ENCODE measurements at regions not wholly inside any gene's neighbourhood (a gene's known extent, or its start where the extent isn't known, plus 50 kb on each side); places are given as distances from the start of the nearest gene placed in this dataset.

- in situ Hi-C loops (cut with HindIII; ENCODE audit: low pct_ligation_motif_present, low pct_unique_long_range_greater_than_20kb, low sequenced_read_pairs): no loop called here
- no peak for DNase-seq
These were observed 301.7 kb downstream of the KCNS3 start for GRCh38 chr2:18180031-18180610.

GRCh38 chr2:18178736-18179349 lies 300.4 kb downstream of the KCNS3 start:
- peak; percentile 68 for DNase-seq
- in situ Hi-C loops (cut with HindIII; ENCODE audit: low pct_ligation_motif_present, low pct_unique_long_range_greater_than_20kb, low sequenced_read_pairs): no loop called here

- no peak for DNase-seq
- in situ Hi-C loops (cut with HindIII; ENCODE audit: low pct_ligation_motif_present, low pct_unique_long_range_greater_than_20kb, low sequenced_read_pairs): no loop called here
These were observed 298.3 kb downstream of the KCNS3 start for GRCh38 chr2:18176679-18177215.

- DNase-seq: no peak
- in situ Hi-C loops (cut with HindIII; ENCODE audit: low pct_ligation_motif_present, low pct_unique_long_range_greater_than_20kb, low sequenced_read_pairs): no loop called here
These were observed 294.1 kb downstream of the KCNS3 start for GRCh38 chr2:18172607-18173006.

- in situ Hi-C loops (cut with HindIII; ENCODE audit: low pct_ligation_motif_present, low pct_unique_long_range_greater_than_20kb, low sequenced_read_pairs): no loop called here
- no peak for DNase-seq
These were observed 293.0 kb downstream of the KCNS3 start for GRCh38 chr2:18171191-18172139.

GRCh38 chr2:18170642-18171041 lies 292.2 kb downstream of the KCNS3 start:
- in situ Hi-C loops (cut with HindIII; ENCODE audit: low pct_ligation_motif_present, low pct_unique_long_range_greater_than_20kb, low sequenced_read_pairs): no loop called here
- DNase-seq: no peak

GRCh38 chr2:18169893-18170175 lies 291.4 kb downstream of the KCNS3 start:
- in situ Hi-C loops (cut with HindIII; ENCODE audit: low pct_ligation_motif_present, low pct_unique_long_range_greater_than_20kb, low sequenced_read_pairs): no loop called here

GRCh38 chr2:18169121-18169892 lies 290.8 kb downstream of the KCNS3 start:
- DNase-seq: no peak
- in situ Hi-C loops (cut with HindIII; ENCODE audit: low pct_ligation_motif_present, low pct_unique_long_range_greater_than_20kb, low sequenced_read_pairs): no loop called here

More at GRCh38 chr2:18169893-18170175, 291.4 kb downstream of the KCNS3 start:
- no peak for DNase-seq

GRCh38 chr2:18167871-18168270 lies 289.4 kb downstream of the KCNS3 start:
- DNase-seq: no peak
- in situ Hi-C loops (cut with HindIII; ENCODE audit: low pct_ligation_motif_present, low pct_unique_long_range_greater_than_20kb, low sequenced_read_pairs): no loop called here

- in situ Hi-C loops (cut with HindIII; ENCODE audit: low pct_ligation_motif_present, low pct_unique_long_range_greater_than_20kb, low sequenced_read_pairs): no loop called here
These were observed 283.2 kb downstream of the KCNS3 start for GRCh38 chr2:18161681-18162080.

GRCh38 chr2:18159896-18160295 lies 281.4 kb downstream of the KCNS3 start:
- in situ Hi-C loops (cut with HindIII; ENCODE audit: low pct_ligation_motif_present, low pct_unique_long_range_greater_than_20kb, low sequenced_read_pairs): no loop called here
- DNase-seq: no peak

More at GRCh38 chr2:18161681-18162080, 283.2 kb downstream of the KCNS3 start:
- DNase-seq: no peak

GRCh38 chr2:18156421-18156820 lies 278.0 kb downstream of the KCNS3 start:
- in situ Hi-C loops (cut with HindIII; ENCODE audit: low pct_ligation_motif_present, low pct_unique_long_range_greater_than_20kb, low sequenced_read_pairs): no loop called here
- no peak for DNase-seq

- no peak for DNase-seq
- in situ Hi-C loops (cut with HindIII; ENCODE audit: low pct_ligation_motif_present, low pct_unique_long_range_greater_than_20kb, low sequenced_read_pairs): no loop called here
These were observed 277.5 kb downstream of the KCNS3 start for GRCh38 chr2:18156002-18156401.

GRCh38 chr2:18154812-18155211 lies 276.3 kb downstream of the KCNS3 start:
- DNase-seq: no peak
- in situ Hi-C loops (cut with HindIII; ENCODE audit: low pct_ligation_motif_present, low pct_unique_long_range_greater_than_20kb, low sequenced_read_pairs): no loop called here

- in situ Hi-C loops (cut with HindIII; ENCODE audit: low pct_ligation_motif_present, low pct_unique_long_range_greater_than_20kb, low sequenced_read_pairs): no loop called here
- DNase-seq: no peak
These were observed 275.8 kb downstream of the KCNS3 start for GRCh38 chr2:18154259-18154658.

GRCh38 chr2:18153741-18154140 lies 275.3 kb downstream of the KCNS3 start:
- no peak for DNase-seq
- in situ Hi-C loops (cut with HindIII; ENCODE audit: low pct_ligation_motif_present, low pct_unique_long_range_greater_than_20kb, low sequenced_read_pairs): no loop called here

- in situ Hi-C loops (cut with HindIII; ENCODE audit: low pct_ligation_motif_present, low pct_unique_long_range_greater_than_20kb, low sequenced_read_pairs): no loop called here
- no peak for DNase-seq
These were observed 272.8 kb downstream of the KCNS3 start for GRCh38 chr2:18151237-18151636.

- peak; percentile 68 for DNase-seq
- in situ Hi-C loops (cut with HindIII; ENCODE audit: low pct_ligation_motif_present, low pct_unique_long_range_greater_than_20kb, low sequenced_read_pairs): no loop called here
These were observed 271.3 kb downstream of the KCNS3 start for GRCh38 chr2:18149660-18150246.

All from ACHN (cell line).